Fibroblast of villous mesenchyme (primary cell): ENCODE measurements at regions not wholly inside any gene's neighbourhood (a gene's known extent, or its start where the extent isn't known, plus 50 kb on each side); places are given as distances from the start of the nearest gene placed in this dataset.

ENCODE experiments used
- DNase-seq: peaks from one replicate; pipeline ENCODE4 v3.0.0-alpha.2; 2010; ENCODE audit warnings: low read depth
- H3K4me3 ChIP-seq: 2 replicates; pipeline ENCODE4 v1.5.1; 2011; ENCODE audit warnings: low read depth, mild to moderate bottlenecking, low read length
- TF ChIP-seq, protein P1 (sequence below): IDR thresholded peaks from 2 replicates; pipeline ENCODE4 v1.5.1; 2012; ENCODE audit warnings: low read depth, mild to moderate bottlenecking, low read length; ENCODE audit not compliant: insufficient read depth

DNA sequence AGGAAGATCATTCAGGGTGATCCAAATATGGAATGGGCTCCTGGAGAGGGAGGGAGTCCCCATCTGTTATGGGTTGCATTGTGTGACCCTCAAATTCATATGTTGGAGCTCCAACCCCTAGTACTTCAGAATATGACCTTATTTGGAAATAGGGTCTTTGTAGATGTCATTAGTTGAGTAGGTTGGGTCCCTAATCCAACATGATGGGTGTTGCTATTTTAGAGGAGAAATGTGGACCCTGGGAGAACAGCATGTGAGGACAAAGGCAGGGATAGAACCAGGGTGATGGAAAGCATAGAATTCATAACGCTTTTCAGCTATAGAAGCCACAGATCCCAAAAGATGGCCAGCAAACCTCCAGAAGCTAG is 91.5 kb upstream of the SMNDC1 start:
- TF ChIP-seq, protein P1, sequence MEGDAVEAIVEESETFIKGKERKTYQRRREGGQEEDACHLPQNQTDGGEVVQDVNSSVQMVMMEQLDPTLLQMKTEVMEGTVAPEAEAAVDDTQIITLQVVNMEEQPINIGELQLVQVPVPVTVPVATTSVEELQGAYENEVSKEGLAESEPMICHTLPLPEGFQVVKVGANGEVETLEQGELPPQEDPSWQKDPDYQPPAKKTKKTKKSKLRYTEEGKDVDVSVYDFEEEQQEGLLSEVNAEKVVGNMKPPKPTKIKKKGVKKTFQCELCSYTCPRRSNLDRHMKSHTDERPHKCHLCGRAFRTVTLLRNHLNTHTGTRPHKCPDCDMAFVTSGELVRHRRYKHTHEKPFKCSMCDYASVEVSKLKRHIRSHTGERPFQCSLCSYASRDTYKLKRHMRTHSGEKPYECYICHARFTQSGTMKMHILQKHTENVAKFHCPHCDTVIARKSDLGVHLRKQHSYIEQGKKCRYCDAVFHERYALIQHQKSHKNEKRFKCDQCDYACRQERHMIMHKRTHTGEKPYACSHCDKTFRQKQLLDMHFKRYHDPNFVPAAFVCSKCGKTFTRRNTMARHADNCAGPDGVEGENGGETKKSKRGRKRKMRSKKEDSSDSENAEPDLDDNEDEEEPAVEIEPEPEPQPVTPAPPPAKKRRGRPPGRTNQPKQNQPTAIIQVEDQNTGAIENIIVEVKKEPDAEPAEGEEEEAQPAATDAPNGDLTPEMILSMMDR, result no peak
- no peak for DNase-seq
- no peak overlapping the region for H3K4me3 ChIP-seq

DNA sequence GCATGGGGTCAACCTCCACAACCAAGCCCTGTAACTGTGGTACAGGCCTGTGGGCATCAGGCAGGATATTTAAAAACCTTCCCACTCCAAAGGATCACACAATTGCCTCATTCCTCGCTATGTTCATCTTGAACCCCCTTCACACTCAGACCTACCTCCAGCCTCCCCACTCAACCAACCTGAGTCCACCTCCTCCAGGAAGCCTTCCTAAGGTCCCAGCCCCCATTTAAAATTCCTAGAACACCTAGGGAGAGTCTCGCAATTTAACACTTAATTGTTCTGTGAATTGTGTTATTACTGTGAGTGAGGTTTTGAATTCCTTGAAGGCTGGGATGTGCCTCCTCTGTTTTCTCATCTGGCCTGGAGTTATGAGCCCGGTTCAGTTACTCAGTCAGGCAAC is 93.1 kb upstream of the SMNDC1 start:
- no peak overlapping the region for H3K4me3 ChIP-seq
- DNase-seq, result no peak

DNA sequence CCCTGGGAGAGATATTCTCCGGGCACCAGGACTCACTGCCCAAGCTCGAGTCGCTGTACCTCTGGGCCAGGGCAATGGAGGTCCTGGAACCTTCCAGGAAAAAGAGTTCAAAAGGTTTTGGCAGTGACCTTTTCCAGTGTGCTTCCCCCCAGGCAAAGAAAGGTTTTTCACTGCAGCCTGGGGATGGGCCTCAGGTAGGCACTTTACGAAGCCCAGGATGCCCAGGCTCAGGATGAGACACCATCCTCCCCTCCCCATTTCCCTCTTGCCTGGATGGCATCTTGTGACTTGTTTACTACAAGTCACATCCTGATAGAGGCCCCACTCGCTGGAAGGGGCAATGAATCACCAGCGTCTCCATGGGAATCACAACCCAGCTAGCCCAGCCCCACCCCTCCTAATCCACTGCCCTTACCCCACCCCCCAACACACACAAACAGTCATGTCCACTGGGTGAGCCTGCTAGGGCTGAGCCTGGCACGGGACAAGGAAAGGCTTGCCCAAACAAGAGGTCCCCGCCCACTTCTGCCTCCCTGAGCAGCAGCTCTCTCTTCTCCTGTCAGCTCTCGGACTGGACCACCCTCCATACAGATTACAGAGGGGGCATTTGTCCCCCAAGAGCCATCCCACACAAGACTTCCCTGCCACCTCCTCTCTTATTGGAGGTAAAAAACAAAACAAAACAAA is 93.8 kb upstream of the SMNDC1 start:
- H3K4me3 ChIP-seq, result no peak overlapping the region
- DNase-seq, result peak; percentile 97
- TF ChIP-seq, protein P1, result no peak

More for the DNA sequence above, 93.1 kb upstream of the SMNDC1 start:
- TF ChIP-seq, protein P1, result no peak

DNA sequence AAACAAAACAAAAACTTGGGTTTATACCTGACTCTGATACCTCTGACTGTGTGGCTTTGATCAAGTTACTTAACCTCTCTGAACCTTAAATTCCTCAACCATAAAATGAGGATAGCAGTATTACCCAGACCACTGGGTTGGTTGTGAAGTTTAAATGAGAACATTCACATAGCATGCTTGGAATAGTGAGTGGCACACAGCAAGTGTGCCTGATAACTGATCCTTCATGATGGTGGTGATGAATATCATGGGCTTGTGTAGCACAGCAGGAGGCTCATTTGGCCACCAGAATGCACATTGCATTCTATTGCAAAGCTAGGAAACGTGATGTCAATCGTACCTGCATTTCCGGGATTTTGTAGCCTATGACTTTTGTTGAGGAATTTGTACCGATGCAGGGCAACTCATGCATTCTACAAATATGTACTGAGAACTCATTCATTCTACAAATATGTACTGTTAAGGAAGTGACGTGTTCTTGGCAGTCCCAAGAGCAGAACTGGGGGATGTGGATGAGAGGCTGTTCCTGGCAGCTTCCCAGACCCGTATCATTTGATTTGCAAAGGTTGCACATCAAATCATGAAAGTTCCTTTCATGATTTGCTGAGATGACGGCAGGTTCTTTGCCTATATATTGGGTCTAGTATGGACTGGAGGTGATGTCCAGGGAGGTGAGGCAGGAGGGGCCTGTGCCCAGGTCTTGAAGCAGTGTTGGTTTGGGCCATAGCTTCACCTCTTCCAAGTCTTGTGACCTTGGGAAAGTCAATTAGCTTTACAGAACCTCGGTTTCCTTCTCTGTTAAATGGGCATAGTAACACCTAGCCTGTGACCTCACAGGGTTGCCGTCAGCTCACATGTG is 94.6 kb upstream of the SMNDC1 start:
- no peak overlapping the region for H3K4me3 ChIP-seq
- DNase-seq, result peak; percentile 92
- TF ChIP-seq, protein P1, result no peak

DNA sequence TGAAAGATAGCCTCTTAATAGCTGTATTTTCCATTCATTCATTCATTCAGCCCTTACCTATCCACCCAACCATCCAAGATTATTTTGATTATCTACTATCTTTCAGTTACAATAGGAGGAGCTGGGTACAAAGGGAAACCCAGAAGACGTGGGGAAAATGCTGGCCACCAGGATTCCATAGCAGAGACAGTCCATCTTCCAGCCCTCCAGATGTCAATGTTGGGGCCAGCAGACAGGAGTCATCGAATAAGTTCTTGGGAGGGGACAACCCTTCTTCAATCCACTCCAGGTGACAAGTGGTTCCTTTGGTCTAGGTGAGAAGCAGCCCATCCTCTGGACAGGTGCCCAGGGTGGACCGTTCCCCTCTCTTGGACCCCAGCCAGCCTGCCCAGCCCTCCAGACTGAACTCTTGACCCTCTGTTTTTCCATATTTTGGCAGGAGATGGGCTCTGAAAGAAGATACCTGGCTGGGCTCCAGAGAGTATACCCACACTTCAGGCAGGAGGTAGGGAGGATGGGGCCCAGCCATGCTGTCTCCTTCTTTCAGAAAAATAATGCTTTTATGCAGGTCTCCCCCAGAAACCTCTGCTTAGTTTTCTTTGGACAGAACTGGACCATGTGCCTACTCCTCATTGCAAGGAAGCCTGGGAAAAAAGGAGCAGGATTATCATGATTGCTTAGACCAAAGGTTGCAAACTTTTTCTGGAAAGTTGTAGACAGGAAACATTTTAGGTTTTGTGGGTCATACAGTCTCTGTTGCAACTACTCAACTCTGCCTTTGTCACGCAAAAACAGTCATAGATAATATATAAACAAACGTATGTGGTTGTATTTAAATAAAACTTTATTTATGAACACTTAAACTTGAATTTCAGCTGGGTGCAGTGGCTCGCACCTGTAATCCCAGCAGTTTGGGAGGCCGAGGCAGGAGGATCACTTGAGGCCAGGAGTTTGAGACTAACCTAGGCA is 95.5 kb upstream of the SMNDC1 start:
- TF ChIP-seq, protein P1, result no peak
- H3K4me3 ChIP-seq, result no peak overlapping the region
- DNase-seq, result no peak

- TF ChIP-seq, protein P1, result no peak
- DNase-seq, result no peak
- no peak overlapping the region for H3K4me3 ChIP-seq
These were observed 96.2 kb upstream of the DUSP5 start for GRCh38 chr10:110401401-110402076.
